ENCODE measurements at regions not wholly inside any gene's neighbourhood (a gene's known extent, or its start where the extent isn't known, plus 50 kb on each side); places are given as distances from the start of the nearest gene placed in this dataset.
"Not testable (repeated sequence)": the region's sequence is repeated elsewhere in the genome, so short reads cannot be mapped to it uniquely, and the experiment has no call there.

DNA sequence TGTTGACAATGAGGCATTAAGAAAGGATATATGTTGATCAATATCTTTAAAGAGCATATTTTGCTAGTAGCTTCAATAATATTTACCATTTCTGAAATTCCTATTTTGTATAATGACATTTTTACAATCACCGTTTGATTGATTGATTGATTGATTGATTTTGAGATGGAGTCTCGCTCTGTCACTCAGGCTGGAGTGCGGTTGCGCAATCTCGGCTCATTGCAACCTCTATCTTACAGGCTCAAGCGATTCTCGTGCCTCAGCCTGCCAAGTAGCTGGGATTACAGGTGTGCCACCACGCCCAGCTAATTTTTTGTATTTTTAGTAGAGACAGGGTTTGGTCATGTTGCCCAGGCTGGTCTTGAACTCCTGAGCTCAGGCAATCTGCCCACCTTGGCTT lies 150.9 kb upstream of the TEX13D start:
- not testable (repeated sequence) for DNase-seq (ENCODE audit: extremely low spot score, insufficient read length, low read depth)

DNA sequence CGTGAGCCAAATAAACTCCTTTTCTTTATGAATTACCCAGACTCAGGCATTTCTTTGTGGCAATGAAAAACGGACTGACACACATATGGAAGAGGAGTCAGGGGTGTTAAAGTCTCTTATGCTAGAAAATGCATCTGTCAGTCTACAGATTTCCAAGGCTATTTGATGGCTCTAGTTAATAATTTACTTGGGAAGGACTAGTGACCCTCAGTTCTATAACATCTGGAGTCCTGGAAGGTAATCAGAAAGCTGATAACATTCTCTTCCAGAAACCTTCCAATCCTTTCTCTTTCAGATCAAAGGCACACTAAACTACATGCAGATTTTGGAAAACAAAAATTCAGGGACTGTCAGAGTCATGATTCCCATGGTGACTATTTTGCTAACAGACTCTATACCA lies 142.0 kb upstream of the TEX13D start:
- no peak for DNase-seq (ENCODE audit: extremely low spot score, insufficient read length, low read depth)
- FAIRE-seq, result no peak

More for the DNA sequence above, 150.9 kb upstream of the TEX13D start:
- FAIRE-seq, result not testable (repeated sequence)

DNA sequence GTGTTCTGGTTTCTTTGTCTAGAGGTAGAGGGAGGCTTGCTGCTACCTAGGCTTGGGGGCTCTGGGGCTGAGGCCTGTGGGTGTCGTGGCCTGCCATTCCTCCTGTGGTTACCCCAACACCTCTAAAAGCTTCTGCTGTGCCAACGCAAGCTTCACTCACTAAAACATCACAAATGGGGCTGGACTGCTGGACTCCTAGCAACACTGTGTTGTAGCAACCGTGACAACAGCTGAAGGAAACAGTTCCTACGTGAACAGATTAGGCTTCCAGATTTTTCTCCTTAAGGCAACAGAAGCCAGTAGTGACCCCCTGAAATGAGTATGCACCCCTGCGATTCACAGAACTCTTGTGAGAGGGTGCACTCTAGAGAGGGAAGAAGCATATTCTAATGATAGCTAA lies 138.3 kb upstream of the TEX13D start:
- FAIRE-seq, result no peak
- no peak for DNase-seq (ENCODE audit: extremely low spot score, insufficient read length, low read depth)

DNA sequence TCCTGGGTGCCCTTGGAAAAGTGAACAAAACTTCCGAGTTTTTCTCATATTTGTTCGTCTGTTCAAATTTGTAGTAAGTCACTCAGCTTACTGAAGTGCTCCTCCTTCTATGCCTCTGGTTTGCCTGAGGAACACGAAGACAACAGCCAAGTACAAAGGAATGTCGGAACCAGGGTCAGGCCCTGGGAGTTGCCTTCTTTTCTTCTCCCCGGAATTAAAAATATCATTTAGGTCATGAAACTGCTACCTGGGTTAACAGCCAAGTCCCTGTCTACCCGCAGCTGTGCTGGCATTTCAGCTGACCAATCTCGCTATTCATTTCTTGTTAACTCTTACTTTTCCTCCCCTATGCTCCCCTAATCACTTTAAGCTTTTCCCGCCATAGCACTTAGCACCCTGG lies 137.6 kb upstream of the TEX13D start:
- DNase-seq (ENCODE audit: extremely low spot score, insufficient read length, low read depth) (no peak), FAIRE-seq (no peak)

DNA sequence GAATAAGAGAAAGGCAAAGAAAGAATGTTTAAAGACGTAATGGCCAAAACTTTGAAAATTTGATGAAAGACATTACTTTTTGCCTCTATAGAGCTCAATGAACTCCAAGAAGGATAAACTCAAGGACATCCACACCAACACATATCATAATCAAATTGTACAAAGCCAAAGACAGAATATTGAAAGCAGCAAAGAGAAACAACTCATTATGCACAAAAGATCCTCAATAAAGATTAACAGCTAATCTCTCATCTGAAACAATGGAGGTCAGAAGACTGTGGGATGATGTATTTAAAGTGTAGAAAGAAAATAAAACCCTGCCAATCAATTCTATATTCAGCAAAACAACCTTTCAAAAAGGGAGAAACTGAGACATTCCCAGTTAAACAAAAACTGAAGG lies 129.1 kb upstream of the TEX13D start:
- no peak for FAIRE-seq
- no peak for DNase-seq (ENCODE audit: extremely low spot score, insufficient read length, low read depth)

DNA sequence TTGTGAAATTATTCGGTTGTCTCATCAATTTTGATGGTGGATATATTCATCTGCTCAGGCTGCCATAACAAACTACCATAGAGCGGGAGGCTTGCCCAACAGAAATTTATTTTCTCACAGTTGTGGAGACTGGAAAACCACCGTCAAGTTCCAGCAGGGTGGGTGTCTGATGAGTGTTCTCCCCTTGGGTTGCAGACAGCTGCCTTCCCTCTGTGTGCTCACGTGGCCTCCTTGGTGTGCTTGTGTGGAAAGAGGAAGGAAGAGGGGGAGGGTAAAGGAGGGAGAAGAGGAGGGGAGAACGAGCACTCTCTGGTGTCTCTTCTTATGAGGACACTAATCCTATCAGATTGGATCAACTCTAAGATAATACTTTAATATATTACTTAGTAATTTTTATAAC lies 123.8 kb upstream of the TEX13D start:
- no peak for FAIRE-seq
- DNase-seq (ENCODE audit: extremely low spot score, insufficient read length, low read depth), result no peak

DNA sequence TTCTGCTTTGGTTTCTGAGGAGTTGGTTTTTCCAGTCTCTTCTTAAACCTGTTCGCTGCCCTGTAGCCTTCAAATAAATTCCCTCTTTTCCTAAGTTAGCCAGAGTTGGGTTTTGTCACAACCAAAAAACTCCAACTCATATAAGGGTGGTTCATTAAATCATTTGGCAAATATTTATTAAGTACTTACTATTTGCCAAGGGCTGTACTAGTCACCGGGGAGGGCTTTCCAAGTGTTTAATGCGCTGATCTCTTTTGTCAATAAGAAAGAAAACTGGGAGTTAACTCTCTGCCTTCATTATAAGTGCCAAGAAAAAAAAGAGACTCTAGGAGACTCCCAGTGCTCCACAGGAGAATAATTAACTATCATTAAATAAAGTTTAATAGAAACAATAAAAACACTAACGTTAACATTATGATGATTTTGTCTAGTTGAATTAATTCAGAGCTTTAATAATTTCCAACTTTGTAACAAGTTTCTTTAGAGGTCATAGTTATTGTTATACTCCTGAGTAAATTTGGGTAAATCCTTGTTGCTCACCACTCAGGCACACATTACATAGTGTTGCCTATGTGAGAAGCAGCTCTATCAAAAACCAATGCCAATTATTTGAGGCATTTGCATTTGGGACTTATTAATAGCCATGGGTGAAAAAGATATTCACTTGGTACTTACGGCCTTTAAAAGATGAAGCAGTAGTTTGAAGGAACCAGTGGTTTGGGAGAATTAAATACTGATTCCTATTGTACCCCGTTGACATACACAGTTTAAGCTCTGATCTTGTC lies 122.5 kb upstream of the TEX13D start:
- FAIRE-seq, result no peak
- no peak for DNase-seq (ENCODE audit: extremely low spot score, insufficient read length, low read depth)

DNA sequence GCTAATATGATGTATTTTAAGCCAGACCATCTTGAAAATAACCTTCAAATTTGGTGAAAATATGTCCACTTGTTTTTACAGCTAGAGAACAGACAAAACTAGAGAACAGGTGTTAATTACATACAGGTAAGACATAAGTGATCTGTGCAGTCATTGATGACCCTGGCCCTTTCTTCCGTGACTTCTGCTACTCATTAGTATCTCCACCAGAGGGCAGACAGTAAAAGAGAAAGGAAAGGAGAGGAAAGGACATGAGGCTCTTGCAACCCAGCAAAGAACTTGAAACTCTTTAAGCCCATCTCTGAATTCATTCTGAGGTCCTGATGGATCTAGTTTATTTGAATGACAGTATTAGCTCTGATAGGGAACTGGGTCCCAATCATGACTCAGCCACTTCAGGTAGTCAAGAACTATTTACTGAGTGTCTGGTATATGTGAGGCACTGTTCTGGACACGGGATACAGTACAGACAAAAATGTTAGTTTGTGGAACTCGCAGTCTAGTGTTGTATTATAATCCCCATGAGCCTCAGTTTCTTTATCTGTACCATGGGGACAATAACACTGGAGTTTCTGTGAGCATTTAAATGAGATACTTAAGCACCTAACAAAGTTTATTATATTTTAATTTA lies 121.0 kb upstream of the TEX13D start:
- DNase-seq (ENCODE audit: extremely low spot score, insufficient read length, low read depth) (no peak), FAIRE-seq (peak; percentile 89)

DNA sequence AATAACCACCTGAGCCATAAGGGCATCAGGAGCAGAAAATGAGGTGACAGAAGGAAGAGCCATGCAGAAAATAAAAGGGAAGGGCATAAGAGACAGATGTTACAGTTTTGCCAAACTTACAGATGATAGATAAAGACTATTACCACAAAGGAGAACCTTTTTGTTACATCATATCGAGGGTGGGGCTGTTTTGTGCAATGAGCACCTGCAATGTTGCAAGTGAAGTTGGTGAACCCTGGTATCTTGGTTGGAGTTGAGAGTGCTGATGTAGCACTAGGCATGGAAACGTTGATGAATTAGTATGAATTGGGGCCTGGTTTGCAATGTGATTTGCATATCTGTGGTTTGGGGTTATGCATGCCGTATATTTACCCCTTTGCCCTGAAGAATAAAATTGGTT lies 119.8 kb upstream of the TEX13D start:
- FAIRE-seq (peak; percentile 81), DNase-seq (ENCODE audit: extremely low spot score, insufficient read length, low read depth) (no peak)

DNA sequence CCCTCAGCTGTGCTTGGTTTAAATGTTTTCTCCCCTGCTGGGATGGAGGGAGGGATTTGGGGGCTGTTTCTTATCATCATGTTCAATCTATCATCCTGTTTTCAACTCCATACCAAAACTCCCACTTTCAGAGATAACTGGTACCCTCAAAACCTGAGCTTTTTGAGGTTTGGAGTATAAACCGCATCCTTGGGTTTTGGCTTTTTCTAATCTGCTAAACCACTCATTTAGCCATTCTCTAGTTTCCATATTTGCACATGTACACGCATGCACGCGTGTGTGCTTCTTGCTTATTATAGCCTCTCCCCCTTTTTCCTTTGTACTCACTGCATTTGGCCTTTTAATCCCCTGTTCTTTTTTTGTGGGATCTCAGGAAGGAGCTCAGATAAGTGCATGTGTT lies 116.7 kb upstream of the TEX13D start:
- FAIRE-seq, result no peak

DNA sequence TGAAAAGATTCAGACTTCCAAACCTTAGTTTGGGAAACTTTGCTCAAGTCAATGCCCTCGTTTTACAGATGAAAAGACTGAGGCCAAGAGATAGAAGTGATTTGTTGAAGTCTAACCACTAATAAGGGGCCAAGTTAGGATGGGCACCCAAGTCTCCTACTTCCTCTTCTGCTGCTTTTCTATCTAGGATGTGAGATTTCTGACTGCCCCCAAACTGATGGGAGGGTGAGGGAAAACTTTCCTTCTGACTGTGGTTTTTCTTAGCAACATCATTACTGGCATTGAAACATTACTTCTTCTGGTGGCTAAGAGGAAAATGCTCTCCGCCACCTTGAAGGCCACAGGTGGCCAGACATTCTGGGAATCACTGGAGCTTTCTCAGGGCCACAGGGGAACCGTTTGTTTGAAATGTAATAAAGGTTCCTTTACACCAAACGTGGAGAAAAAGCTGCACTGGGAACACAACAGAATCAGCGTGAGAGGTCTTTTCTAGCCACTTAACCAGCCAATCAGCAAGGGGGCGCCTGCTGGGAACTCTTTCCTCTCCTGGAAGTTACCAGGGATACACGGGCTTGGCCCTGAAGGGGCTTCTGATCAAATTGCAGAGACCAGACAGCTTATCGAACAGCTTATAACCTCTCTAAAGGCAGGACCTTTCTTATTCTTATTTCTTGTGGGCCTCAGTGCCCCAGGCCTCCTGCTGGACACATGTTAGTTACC lies 115.9 kb upstream of the TEX13D start:
- no peak for DNase-seq (ENCODE audit: extremely low spot score, insufficient read length, low read depth)
- peak; percentile 72 for FAIRE-seq

More for the DNA sequence above, 116.7 kb upstream of the TEX13D start:
- DNase-seq (ENCODE audit: extremely low spot score, insufficient read length, low read depth), result no peak

DNA sequence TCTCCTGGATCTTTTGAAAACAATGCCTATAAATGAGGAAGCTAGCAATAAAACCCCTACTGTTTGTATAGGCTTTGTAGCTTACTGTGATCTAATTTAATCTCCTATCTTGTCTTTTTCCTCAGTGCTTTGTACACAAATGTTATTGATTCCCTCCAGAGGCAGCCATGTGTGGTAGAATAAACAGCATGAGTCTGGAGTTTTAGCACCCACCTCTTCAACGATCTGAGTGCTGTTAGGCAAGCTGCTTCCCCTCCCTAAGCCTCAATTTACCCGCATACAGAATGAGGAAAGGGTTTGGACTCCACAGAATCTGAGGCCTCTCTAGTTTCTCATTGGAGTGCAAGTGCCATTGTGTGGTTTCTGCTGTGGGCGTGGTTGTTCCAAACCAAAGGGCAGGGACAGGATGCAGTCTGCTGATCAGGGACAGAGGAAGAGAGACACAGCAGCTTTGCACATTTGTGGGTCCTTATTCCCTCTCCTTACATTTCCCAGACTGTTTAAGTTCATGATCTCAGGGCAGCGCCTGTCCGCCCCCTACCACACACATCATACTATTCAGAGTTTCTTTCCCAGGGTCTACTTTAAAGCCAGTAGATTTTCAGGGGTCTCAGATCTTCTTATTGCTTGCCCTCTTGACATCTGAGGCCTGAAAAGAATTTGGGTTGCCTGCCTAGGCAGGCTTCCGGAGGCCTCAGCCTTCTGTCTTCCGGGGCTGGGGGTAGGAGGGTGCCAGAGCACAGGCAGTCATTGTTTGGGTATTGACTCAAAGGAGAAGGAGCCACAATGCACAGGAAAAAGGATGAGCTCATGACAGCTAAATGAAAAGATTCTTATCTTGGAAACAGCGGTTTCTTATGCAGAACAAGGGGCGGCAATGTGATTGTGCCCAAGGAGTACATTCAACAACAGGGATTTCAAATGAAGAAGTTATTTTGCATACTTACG lies 114.9 kb upstream of the TEX13D start:
- peak; percentile 98 for FAIRE-seq
- DNase-seq (ENCODE audit: extremely low spot score, insufficient read length, low read depth), result no peak

DNA sequence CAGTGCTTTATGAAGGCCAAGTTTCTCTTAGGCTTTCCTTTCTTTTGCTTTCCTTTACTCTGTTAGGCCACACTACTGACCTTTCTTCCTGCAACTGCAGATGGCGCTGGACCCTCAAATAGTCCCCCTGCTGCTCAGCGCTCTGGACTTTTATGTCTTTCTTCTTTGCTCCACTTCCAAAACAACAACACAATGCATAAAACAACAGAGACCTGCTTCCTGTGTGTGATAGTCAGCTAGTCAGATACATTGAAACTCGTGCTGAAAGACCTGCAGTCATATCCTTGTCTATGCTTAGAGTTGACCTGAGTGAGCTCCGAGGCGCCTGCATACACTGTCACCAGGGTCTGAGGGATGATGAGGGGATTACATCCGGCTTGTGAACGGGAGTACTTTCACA lies 108.9 kb upstream of the TEX13D start:
- FAIRE-seq (no peak), DNase-seq (ENCODE audit: extremely low spot score, insufficient read length, low read depth) (no peak)

DNA sequence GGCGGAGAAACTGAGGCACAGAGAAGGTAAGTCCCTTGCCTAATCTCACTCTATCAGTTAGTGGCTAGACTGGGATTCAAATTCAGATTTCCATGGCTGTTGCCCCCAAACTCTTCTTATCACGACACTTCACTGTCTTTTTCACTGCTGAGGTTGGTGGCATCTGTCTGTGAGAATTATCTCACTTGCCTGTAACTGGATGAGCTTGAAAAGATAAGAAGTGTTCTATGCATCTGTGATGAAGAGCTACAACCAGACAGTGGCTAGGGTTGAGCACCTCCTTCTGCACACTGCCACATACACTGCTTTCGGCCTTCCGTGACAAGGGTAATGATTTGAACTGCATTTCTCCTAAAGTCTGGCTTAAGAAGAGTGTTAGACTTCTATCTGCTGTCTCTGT lies 107.9 kb upstream of the TEX13D start:
- no peak for FAIRE-seq
- DNase-seq (ENCODE audit: extremely low spot score, insufficient read length, low read depth), result no peak

DNA sequence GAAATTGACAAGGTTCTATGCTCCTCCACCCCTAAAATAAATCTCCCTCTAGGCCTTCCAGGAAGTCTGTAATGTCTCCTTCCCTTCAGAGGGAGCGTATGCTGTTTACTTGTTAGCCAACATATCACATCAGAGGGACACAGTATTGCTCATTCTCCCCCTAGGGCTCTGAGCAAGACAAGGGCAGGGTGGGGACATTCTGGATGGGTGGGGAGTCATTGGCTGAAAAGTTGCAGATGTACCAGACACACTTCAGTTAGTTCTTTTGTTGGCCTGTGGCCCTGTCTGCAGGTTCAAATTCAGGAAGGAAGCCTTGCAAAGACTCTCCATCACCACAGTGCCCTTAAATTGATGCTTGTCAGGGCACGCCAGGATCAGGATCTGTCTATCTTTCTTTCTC lies 106.3 kb upstream of the TEX13D start:
- no peak for FAIRE-seq

DNA sequence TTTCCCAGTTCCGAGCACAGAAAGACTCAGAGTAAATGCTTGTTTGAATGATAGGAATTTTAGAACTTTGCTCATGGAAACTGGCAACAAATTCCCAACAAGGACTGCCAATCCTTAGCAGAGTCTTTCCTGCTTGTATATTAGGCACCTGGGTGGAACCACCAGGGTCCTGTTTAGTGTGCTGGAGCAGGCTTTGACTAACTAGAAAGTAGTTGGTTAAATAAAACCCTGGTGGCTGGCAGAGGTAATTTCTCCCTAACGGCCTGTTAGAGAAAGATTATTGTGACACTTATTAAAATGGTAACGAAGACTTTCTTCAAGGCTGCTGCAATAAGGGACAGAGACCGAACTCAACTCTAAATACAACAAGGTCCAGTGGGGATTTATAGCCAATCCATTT lies 103.6 kb upstream of the TEX13D start:
- no peak for FAIRE-seq
- no peak for DNase-seq (ENCODE audit: extremely low spot score, insufficient read length, low read depth)

More for the DNA sequence above, 106.3 kb upstream of the TEX13D start:
- DNase-seq (ENCODE audit: extremely low spot score, insufficient read length, low read depth), result no peak

DNA sequence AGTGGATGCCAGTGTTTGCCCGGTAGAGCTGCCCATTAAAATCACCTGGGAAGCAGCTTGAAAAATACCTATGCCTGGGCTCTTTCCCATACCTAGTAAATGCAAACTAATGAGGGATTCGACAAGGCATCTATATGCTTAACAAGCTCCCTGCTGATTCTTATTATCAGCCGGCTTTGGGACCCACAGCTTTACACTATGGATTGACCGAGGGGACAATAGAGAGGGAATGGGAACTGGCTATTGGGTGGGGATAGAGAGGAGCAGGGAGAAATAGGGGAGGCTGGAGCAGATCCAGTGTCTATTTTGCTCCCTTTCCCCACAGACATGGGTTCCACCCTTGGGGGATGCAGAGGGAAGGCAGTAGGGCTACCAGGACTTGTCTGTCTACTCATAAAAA lies 103.1 kb upstream of the TEX13D start:
- FAIRE-seq, result no peak
- DNase-seq (ENCODE audit: extremely low spot score, insufficient read length, low read depth), result no peak

DNA sequence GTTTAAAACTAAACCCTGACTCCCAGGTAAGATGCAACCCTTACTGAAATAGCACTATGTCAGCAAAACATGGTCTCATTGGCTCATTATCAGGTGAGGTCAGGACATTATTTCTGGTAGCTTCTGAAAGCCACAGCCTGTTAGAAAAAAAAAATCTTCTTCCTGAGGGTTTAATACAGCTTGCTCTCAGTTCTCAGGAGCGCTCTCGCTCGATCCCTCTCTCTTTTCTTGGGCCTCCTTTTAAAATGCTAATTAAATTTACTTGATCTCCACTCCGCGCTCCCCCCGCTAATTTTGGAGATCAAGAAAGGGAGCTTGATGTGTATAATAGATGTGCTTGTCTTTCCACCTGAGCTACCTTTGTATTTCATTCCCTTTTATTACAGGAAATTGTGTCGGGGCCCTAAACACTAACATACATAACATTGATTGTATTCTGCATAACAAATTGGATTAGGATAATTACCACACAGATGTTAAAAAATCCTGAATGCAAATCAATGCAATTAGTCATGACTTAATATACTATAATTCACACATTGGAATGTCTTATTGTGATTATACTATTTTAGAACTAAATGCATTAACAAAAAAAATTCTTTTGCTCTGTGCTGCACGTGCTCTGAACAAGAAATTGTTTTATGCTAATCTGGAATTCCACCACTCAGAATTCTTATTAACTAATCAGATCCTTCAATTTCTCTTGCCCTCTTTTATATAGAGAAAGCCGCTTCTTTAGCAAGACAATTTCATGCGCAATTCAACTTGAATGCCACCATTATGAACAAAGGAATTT lies 101.6 kb upstream of the TEX13D start:
- no peak for DNase-seq (ENCODE audit: extremely low spot score, insufficient read length, low read depth)
- FAIRE-seq, result no peak

DNA sequence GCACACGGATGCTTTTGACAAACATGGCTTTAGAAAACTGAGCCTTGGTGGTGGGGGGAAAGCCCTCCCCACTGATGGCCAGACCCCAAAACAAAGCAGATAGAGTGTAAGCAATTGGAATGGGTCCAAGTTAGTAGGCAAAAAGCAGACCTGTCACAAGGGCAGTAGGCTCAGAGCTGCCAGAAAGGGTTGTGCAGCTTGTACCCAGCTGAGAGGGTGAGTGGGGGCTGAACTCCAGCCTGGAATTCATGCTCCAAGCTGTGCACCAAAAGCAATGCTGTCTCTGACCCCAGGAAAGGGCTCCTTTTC lies 101.1 kb upstream of the TEX13D start:
- FAIRE-seq, result no peak

More for the DNA sequence above, 101.1 kb upstream of the TEX13D start:
- DNase-seq (ENCODE audit: extremely low spot score, insufficient read length, low read depth), result no peak
